Fibroblast of peridontal ligament (primary cell): ENCODE measurements at regions not wholly inside any gene's neighbourhood (a gene's known extent, or its start where the extent isn't known, plus 50 kb on each side); places are given as distances from the start of the nearest gene placed in this dataset.
"Not testable (repeated sequence)": the region's sequence is repeated elsewhere in the genome, so short reads cannot be mapped to it uniquely, and the experiment has no call there.

Experiments
- DNase-seq: peaks from one replicate; pipeline ENCODE4 v3.0.0-alpha.2; 2010; ENCODE audit errors: extremely low read depth

- no peak for DNase-seq
Observed at GRCh38 chr9:119933191-119933590, 564.0 kb upstream of the BRINP1 start.

DNA sequence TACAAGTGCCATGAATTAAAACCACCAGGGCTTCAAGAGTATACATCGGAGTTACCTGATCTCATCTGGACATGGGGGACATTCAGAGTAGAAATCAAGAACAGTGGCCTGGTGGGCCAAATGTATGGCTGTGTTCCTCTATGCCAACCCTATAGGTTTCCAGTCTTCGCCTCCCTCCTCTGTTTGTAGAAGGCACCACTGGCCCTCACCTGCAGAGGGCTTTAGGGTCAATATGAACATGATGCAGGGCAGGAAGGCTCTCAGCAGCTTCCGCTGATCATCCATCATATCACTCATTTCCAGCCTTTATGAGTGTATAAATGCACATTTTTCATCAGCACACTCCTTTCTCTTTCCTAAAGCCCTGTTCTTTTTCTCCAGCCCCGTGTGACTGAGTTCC, 555.5 kb upstream of the BRINP1 start:
- no peak for DNase-seq

DNA sequence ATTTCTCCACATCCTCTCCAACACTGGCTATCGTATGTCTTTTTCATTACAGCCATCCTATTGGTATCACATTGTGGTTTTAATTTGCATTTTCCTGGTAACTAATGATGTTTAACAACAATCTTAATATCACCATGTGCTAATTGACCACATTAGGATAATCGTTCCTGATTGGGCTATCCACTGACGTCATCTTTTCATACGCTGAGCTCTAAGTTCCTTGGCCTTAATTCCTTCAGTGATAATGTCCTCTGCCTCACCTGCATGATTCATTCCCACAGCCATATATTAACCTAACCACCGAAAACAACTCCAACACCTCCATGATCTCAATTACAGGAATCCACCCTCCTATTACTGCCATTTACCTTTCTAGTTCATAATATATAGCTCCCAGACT, 547.9 kb upstream of the BRINP1 start:
- DNase-seq, result no peak

DNA sequence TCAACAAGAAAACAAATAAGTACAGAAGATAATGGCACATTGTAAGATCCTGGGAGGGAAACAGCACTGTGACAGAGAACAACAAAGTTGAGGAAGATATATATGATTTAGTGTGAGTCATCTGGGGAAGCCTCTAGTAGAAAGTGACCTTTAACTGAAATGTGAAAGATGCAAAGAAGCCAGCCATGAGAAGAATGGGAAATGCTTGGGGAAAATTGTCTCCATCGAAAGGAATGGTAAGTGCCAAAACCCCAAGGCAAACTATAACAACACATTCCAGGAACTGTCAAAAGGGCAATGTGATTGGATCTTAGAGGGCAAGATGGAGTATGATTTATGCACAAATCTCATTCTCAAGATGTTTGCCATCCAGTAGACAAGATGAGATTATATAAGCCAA, 537.8 kb upstream of the BRINP1 start:
- no peak for DNase-seq

DNA sequence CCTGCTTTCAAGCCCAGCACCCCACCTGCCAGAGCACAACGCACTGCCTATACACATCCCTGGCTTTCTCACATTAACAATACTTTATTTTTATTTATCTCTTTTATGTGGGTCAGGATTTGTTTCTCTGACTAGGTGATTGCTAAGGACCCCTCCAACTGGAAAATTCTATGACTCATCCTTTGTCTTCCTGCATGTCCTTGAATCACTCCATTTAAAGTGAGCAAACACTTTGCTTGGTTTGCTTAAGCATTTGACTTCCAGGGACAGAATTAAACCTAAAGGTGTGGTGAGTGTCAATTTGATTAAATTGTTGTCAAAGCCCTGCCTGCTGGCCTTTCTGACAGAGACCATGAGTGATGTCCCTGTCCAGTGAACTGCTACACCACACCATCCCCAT, 536.5 kb upstream of the BRINP1 start:
- no peak for DNase-seq

DNA sequence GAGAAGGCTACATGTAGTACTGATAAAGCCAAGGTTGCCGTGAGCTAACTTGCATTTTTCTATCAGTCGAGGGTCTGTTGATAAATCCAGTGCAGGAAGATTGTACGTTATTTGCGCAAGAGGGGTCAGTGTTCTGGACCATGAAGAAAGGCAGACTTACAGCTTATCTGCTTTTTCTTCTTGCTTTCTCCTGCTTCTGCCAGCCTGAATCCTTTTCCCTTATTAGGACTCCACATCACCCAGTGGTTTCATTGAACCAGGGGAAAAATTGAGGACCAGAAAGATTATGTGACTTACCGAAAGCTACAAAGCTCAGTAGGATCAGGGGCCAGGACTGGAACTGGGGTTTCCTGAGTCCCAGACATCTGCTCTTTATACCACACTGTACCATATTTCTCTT, 534.6 kb upstream of the BRINP1 start:
- DNase-seq, result no peak

- no peak for DNase-seq
Observed at GRCh38 chr9:119902611-119903010, 533.4 kb upstream of the BRINP1 start.

DNA sequence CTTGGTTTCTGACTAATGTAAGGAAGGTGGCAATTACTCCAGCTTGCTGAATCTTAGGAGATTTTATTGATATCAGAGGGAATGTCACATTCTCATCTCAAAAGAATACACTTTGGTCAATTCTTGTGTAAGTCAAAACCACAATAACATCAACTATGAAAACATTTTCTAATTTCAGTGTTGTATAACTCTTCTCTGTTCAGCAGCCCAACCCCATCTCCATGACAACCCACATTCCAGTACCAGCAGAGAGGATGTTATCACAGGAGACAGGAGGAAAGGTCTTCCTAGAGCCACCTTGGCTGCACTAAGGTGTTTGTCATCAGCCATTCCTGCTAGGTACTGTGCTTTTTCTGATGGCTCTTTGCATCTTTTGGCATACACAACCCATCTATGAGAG, 529.1 kb upstream of the BRINP1 start:
- DNase-seq, result no peak

DNA sequence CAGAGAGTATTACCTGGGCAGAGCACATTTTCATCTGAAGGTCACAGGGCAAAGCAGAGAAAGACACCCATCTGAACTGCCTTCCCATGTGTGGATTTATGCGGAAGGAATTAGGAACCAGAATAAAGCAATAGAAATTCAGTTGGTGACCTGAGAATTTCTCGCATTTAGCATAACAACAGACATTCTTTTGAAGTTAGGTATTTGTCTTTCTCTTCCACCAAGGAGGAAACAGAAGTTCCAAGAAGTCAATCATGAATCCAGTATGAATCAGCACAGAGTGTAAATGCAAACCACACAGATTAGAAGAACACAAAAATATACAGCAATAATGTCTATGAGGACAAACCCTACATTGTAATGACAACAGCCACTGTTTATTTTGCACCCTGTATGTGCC, 515.2 kb upstream of the BRINP1 start:
- no peak for DNase-seq

DNA sequence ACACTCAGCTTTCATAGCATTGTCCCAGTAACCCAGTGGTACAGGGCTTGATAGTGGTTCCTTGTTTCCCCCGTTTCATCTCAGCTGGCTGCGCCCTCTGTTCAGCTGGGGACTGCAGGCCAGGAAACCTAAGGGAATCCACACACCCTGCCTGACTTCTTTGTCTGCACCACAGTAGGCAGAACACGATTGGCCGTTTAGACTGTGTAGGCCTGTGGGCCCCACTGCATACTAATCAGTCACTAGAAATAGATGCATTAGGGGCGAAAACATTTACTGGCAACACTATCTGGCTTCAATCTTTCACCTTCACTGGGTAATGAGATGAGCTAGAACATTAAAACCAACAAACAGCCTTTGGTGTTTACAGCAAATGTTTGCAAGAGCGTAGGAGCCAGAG, 512.7 kb upstream of the BRINP1 start:
- no peak for DNase-seq

DNA sequence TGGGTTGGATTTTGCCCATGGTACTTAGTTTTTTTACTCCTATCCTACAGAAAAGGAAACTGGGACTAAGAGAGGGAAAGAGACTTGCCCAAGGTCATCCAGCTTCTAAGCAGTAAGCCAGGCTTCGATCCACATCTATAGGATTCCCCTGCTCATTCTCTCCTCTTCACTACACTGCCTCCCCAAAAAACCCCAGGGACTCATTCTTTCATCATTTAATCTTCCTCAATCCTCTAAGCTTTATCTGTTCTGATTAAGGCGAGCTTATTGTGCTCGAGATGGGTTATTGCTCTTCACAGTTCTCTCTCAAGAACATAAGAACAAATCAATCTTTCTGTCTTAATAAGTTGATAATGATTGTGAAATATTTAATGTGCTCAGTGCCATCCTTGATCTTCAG, 511.1 kb upstream of the BRINP1 start:
- DNase-seq, result no peak

DNA sequence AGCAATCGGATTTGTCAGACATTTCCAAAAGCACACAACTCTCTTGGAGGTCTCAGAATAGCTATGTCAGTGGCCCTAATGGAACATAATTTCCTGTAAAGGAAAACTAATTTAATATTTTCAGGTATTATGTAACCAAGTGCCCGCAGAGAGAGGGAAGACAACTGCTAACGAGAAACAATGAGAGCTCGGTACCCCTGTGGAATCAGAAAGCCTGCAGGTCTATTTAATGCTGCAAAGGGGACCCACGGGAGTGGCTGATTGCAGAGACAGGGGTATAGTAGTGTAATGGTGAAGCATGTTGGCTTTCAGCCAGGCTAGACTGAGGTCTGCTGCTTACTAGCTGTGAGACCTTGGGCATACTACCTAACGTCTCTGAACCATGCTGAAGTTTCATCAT, 508.1 kb upstream of the BRINP1 start:
- no peak for DNase-seq

- DNase-seq, result no peak
Observed at GRCh38 chr9:119873877-119874276, 504.6 kb upstream of the BRINP1 start.

- DNase-seq, result not testable (repeated sequence)
Observed at GRCh38 chr9:119870251-119870650, 501.0 kb upstream of the BRINP1 start.

DNA sequence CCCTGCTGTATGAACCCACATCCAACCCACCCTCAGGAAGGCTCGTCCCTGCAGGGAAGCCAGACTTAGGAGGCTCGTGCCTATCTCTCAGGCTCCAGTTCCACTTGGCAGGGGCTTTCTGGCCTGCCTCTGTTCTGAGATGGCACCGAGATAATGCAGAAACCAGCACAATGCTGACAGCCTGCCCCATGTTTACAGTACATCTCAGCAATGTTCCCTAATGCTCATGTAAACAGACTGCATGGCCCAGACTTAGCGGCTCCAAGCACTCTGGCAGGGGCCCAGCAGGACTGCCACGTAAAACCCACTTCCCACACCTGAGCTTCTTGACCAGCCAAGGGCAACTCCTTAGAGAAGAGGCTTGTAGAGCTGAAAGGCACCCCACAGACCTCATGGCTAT, 499.5 kb upstream of the BRINP1 start:
- DNase-seq, result no peak

DNA sequence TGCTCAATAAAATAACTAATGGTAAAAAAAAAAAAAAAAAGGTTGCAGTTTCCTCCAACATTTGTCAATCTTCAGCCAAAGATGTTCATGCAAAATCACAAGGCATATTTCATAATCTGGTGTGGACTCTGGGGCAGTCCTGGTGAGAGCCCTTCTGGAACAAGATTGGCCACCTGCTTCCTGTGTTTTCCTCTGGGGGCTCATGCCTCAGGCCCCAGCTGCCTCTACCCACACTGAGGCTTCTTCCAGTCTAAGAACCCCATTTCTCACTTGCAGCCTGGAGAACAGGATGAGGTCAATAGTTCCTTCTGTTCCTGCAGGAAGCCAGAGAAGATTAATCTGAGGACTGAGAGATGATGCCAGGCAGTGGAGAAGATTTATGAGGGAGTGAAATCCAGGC, 492.6 kb upstream of the BRINP1 start:
- no peak for DNase-seq

GRCh38 chr9:119859128-119859527, 489.9 kb upstream of the BRINP1 start:
- no peak for DNase-seq

GRCh38 chr9:119853126-119853525, 483.9 kb upstream of the BRINP1 start:
- DNase-seq, result no peak

GRCh38 chr9:119852390-119852789, 483.2 kb upstream of the BRINP1 start:
- DNase-seq, result no peak

DNA sequence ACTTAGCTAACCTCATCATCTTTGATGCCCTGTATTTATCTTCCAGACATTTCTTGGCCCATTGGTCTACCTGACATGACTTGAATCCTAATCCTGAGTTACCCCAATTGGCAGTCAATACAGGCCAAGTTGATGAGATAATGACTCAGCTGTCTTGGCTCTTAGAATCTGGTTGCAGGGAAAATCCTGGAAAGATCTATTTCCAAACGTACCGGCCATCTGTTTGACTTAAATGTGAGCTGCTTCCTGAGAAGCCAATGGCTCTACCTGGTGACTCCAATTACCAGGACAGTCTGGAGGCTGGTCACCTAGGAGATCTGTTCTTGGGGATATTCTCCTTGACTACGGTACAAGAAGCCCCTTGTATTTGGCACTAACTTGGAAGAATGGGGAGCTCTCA, 475.2 kb upstream of the BRINP1 start:
- DNase-seq, result no peak

DNA sequence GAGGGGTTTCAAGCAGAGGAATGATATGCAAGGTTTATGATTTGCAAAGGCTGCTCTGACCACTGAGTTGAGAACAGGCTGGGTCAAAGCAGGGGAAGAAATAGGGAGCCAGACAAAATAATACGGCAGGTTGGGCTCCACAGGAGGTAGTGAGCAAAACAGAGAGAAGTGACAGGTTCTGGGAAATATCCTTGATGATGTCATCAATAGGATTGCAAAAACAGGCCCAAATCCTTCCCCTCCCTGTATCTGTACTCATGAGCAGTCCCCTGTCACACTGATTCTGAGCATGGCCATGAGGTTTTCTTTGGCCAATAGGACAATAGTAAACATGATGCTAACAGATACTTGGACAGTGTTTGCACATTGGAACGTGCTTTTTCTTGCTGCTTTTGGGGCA, 471.8 kb upstream of the BRINP1 start:
- DNase-seq, result no peak

DNA sequence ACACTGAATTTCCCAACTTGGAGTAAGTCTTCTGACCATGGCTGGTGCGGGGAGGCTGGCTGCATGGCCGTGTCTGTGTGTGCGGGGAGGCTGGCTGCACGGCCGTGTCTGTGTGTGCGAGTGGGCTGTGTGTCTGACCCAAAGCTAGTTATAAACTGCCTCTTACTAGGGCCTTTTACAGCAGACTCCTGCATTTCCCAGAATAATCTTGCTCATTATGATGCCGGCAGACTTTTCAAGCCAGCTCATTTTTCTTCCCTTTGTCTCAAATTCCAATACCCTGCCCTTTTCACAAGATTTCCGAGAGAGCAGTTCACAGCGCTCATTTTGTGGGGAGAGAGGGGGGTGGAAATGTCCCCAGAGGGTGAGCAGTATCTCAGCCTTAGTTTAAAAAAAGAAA, 470.7 kb upstream of the BRINP1 start:
- DNase-seq, result no peak

- no peak for DNase-seq
Observed at GRCh38 chr9:119838210-119838609, 469.0 kb upstream of the BRINP1 start.

DNA sequence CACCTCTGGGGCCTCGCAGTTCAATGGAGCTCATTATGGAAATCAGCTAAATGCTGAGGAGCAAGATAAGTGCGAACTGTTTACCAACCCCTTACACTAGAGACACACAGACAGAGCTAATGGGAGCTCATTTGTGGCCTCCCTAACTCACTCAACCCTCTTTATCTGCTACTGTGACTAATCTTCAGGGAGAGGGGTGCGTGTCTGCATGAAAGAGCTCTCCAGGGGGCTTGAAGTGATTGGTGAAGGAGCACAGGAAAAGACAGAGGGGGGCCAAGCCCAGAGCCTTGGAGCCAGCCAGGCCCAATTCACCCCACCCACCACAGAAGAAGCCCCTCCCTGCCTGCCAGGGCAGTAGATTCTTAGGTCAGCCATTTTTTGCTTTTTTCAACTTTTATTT, 466.8 kb upstream of the BRINP1 start:
- no peak for DNase-seq

- DNase-seq, result no peak
Observed at GRCh38 chr9:119834064-119834620, 464.9 kb upstream of the BRINP1 start.
